Activated CD4-positive, alpha-beta T cell treated with anti-CD3 and anti-CD28 coated beads for 24 hours (primary cell): ENCODE measurements at regions not wholly inside any gene's neighbourhood (a gene's known extent, or its start where the extent isn't known, plus 50 kb on each side); places are given as distances from the start of the nearest gene placed in this dataset.

Experiments used
- DNase-seq, 2 donors: peaks; one replicate each; pipeline ENCODE4 v3.0.0-alpha.2; 2020; ENCODE audit warnings: low read depth in 2 of 2

DNA sequence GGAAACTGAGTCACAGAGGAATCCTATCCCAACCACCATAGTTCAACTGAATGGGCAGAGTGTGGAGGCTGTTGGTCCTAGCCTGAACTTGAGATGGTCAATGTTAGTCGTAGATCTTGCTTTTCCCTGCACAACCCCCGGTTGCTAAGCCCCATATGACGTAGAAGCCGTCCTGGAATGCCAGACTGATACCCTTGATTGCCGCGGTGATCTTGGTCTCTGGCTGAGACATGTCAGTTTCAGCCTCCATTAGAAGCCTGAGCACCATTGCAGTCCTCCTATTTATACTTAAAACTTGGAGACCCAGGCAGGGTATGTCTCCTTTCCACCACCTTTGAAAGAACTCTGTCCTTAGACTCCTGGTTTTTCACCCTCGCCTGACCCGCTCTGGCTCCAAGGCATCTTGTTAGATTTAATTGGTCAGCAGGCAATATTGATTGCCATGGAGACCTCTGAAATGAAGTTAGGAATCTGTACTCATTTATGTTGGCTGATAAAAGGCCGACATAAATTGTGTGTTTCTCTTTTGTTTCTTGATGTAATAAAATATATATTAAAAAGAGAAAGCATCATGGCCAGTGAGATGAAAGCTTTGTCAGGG lies 53.4 kb downstream of the RPLP1 start:
- DNase-seq: no peak

DNA sequence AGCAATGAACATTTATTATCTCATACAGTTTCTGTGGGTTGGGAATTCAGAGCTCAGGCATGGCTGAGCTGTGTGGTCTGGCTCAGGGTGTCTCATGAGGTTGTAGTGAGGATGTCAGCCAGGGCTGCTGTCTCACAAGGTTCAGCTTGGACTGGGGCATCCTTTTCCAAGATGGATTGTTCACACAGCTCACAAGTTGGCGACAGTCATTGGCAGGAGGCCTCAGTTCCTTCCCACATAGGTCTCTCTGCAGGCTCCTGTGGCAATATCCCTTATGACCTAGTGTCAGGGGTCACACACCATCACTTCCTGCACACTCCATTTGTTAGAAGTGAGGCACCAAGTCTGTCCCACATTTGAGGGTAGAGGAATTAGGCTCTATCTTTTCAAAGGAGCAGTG lies 56.0 kb downstream of the RPLP1 start:
- DNase-seq: no peak

DNA sequence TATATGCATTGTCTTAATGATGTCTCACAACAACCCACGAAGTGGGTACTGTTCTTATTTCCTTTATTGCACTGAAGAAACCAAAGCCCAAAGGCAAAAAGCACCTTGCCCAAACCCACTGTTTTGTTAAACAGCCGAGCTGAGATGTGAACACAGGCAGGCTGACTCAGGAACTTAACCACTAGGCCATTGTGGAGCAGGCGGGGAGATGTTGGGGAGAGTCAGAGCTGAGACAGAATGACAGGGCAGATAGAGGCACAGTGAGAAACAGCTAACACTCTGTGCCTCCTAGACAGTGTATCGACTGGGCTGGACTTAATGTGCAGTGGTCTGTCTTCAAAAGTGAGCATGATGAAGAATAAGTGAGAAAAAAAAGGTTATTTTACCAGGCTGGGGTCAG lies 56.5 kb downstream of the RPLP1 start:
- DNase-seq: no peak

DNA sequence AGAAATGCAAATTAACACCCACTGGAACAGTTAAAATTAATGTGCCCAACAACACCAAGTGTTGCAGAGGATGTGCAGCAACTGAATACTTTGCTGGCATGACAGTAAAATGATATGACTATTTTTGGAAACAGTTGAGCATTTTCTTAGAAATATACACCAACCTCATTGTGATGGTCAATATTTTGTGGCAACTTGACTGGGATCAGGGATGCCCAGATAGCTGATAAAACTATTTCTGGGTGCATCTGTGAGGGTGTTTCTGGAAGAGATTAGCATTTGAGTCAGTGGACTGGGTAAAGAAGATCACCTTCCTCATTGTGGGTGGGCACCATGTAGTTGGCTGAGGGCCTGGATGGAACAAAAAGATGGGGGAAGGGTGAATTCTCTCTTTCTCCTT lies 57.9 kb downstream of the RPLP1 start:
- no peak for DNase-seq

DNA sequence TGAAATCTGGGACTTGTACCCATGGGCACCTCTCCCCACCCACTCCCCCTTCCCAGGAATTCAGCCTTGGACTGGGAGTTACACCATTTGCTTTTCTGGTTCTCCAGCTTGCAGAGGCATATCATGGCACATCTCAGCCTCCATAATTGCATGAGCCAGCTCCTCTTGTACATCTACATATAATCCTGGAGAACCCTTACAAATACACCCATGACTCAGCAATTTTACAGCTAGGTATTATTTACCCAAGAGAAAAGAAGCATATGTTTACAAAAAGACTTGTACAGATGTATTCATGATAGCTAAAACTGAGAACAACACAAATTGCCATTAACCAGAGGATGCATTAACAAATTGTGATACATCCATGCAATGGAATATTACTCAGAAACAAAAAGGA lies 58.4 kb downstream of the RPLP1 start:
- DNase-seq: no peak

DNA sequence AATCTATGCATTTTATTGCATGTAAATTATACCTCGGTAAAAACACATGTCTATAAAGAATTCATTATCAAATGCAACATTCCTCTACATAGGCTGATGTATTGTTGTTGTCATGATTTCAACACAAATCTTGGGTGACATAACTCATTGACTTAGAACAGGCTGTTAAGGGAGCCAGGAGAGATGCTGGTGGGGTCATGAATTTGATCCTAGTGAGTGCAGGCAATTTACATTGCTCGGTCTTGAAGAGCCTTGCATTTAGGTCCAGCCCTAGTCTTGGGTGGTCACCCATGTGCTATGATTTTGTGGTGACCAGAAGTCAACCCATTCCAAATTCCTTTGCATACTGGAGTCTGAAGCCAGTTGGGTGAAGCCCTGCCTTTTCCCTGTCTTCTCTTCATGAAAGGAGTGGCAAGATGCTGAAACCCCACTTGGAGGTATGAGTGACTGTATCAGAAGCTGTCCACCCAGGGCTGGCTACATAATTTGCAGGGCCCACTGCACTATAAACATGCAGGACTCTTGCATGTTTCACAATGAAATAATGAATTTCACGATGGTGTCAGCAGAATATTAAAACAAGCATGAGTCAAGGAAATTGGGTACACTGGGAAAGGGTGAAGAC lies 59.2 kb downstream of the RPLP1 start:
- no peak for DNase-seq

DNA sequence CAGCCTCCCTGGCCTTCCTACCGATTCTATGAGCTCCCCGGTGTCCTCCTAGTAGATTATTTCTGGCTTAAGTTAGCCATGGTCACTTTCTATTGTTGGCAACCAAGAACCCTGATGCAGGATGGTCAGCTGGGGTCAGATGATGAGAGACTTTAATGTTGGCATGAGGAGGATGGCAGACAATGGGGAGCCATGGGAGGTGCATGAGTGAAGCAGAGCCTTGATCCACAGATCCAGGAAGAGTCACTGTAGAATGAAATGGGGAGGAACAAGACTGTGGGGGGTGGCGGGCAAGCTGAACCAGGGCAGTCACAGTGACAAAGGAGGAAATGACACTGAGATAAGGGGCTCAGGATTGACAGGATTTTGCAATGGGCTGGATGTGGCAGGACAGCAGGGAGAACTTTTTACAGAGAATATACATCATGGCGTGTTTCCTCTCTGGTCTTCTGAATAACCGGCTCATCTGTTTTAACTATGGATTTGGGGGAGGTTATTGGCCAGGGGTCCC lies 60.9 kb downstream of the RPLP1 start:
- no peak for DNase-seq

DNA sequence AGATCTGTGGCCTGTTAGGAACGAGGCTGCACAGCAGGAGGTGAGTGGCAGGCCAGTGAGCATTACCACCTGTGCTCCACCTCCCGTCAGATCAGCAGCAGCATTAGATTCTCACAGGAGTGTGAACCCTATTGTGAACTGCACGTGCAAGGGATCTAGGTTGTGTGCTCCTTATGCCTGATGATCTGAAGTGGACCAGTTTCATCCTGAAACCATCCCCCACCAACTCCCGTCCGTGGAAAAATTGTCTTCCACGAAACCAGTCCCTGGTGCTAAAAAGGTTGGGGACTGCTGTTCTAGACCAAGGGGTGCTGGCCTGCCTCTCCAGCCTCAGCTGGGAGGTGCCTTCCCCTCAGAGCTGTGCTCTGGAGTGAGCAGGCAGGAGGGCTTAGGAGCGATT lies 61.4 kb downstream of the RPLP1 start:
- DNase-seq: no peak

DNA sequence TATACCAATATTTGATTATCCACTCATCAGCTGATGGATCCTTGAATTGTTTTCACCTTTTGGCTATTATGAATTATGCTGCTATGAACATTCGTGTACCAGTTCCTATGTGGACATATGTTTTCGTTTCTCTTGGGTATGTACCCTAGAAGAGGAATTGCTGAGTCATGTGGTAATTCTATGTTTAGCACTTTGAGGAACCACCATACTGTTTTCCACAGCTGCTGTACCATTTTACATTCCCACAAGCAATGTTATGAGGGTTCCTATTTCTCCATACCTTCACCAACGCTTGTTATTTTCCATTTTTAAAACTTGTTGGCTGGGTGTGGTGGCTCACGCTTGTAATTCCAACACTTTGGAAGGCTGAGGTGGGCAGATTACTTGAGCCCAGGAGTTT lies 62.9 kb downstream of the RPLP1 start:
- no peak for DNase-seq

DNA sequence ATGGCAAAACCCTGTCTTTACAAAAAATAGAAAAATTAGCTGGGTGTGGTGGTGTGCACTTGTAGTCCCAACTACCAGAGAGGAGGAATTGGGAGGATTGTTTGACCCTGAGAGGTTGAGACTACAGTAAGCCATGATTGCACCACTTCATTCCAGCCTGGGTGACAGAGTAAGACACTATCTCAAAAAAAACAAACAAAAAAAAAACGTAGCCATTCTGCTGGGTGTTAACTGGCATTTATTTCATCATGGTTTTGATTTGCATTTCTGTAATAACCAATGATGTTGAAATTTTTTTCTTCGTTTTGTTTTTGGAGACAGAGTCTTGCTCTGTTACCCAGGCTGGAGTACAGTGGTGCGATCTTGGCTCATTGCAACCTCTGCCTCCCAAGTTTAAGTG lies 63.3 kb downstream of the RPLP1 start:
- DNase-seq: no peak

DNA sequence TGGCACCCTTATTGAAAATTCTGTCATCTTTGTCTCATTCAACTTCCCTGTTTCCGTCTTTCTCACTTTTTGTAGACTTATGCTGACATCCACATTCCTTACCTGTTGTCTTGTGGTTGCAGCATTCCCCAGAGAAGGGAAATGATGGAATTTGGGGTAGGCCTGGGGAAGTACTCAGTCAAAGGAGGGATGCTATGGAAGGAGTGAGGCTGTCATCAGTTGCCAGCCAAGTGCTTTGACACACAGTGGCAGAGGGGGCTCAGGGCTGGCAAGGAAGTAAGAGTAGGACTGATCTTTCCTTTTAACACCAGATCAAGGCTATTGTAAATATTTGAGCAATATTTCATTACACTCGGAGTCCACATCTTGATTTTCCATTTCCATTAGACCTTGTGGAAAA lies 64.4 kb downstream of the RPLP1 start:
- no peak for DNase-seq

DNA sequence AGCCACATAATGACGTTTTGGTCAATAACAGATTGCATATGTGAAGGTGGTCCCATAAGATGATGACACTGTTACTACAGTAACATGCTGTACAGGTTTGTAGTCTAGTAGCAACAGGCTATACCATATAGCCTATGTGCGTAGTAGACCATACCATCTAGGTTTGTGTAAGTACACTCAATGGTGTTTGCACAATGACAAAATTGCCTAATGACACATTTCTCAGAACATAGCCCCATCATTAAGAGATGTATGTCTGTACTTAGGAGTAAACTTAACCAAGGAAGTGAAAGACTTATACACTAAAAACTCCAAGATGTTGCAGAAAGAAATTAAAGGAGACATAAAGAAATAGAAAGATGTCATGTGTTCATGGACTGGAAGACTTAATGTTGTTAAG lies 66.2 kb downstream of the RPLP1 start:
- DNase-seq: no peak

DNA sequence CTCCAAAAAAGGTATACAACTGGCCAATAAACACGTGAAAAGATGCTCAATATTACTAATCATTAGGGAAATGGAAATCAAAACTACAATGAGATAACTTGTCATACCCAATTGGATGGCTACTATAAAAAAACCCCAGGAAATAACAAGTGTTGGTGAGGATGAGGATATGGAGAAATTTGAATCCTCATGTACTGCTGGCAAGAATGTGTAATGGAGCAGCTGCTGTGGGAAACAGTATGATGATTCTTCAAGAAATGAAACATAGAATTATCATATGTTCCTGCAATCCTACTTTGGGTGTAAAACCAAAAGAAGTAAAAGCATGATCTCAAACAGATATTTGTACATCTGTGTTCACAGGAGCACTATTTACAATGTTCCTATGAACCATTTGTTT lies 67.4 kb downstream of the RPLP1 start:
- no peak for DNase-seq

DNA sequence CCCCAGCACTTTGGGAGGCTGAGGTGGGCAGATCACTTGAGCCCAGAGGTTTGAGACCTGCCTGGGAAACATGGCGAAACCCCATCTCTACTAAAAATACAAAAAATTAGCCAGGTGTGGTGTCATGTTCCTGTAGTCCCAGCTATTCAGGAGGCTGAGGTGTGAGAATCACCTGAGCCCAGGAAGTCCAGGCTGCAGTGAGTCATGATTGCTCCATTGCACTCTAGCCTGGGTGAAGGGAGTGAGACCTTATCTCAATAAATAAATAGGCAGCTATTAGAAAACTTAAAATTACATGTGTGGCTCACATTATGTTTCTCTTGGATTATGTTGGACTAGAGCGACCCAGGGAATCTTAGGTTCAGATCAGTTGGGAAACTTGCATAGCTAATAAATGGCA lies 69.7 kb downstream of the RPLP1 start:
- no peak for DNase-seq

DNA sequence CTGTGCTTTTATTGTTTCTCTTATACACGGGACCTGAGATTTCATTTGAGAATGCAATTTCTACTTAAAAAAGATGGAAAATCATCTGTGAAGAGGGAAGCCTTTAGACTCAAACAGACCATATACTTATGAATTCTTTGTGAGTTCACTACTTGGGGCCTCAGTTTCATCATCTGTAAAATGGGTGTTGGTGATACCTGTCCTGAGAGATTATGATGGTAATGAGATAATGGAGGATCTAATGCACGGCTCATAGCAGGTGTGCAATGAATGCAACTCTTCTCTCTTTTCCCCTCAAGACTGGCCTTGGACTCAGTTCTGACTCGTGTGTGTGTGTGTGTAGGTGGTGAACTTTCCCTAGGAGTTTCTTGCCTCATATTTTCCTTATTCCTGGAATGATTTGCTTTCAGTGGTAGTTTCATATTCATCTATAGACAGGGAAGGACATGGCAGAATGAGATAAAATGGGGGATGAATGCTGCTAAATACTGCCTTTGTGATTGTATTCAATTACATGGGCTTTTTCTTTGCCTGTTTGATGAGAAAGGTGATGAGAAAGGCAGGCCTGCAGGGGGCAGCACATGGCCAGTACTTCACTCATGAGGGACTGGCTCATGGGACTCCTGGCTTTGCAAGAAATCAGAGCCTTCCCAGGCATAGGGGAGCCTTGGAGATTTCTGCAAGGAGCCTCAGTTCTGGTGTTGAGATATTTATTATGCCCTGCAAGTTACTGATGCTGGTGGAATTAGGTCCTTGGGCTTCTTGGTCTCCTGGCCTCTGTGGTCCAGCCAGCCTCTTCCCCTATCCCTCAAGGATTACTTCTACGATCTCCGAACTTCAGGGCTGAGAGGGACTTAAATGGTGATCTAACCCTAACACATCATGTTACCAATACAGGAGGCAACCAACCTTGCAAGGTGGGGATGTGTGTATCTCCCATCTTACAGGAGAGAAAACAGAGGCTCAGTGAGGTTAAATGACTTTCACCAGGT lies 70.7 kb downstream of the RPLP1 start:
- DNase-seq: peak; percentile 45 to 70

DNA sequence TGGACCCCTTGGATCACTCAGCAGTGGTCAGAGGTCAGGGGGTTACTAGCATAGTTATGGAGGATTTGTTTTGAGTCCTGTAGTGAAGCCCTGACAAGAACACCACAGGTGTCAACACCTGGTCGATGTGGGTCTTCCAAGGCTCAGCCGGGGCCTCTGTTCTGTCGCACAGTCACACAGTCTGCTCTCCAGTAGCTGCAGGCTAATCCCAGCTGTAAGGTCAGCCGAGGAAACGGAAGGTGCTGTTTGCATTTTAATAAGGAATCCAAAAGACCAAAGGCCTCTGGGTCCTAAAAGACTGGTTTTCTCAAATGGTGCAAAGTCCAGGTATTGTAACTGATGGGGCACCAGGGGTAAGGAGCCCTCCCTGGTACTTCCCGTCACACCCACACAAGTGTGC lies 71.7 kb downstream of the RPLP1 start:
- DNase-seq: no peak

DNA sequence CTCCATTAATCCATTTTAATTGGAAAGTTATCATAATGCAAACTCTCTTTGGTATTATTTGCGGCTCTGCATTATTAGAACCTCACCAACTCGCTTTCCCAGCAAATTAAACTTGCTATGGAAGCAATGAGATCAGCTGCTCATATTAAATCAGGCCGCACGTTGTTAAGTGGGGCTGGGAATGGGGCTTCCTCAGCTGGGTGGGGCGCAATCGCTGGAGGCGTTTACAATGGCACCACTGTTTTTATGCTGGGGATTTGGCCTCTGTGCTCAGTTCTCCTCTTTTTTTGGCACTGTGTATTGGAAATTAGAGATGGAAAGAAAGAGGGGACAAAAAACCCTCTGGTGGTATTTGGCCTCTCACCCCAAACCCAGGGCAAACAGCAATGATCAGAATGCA lies 72.2 kb downstream of the RPLP1 start:
- no peak for DNase-seq

DNA sequence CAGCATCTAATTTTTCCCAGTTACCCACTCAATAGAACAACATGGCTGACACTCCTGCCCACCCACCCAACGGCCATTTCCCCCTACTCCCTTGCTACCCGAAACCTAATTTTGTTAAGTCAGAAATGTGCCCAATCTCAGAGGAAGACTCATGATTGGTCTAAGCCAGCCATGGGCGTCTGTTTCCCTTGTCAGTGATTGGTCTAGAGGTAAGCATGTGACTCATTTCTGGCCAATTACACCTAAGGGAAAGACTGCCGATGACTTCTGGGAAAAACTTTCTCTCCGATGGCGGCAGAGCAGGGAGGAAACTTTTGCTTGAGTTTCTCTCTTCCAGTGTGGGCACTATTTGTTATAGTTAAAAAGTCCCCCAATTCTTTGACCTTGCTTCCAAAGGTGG lies 72.9 kb downstream of the RPLP1 start:
- no peak for DNase-seq

DNA sequence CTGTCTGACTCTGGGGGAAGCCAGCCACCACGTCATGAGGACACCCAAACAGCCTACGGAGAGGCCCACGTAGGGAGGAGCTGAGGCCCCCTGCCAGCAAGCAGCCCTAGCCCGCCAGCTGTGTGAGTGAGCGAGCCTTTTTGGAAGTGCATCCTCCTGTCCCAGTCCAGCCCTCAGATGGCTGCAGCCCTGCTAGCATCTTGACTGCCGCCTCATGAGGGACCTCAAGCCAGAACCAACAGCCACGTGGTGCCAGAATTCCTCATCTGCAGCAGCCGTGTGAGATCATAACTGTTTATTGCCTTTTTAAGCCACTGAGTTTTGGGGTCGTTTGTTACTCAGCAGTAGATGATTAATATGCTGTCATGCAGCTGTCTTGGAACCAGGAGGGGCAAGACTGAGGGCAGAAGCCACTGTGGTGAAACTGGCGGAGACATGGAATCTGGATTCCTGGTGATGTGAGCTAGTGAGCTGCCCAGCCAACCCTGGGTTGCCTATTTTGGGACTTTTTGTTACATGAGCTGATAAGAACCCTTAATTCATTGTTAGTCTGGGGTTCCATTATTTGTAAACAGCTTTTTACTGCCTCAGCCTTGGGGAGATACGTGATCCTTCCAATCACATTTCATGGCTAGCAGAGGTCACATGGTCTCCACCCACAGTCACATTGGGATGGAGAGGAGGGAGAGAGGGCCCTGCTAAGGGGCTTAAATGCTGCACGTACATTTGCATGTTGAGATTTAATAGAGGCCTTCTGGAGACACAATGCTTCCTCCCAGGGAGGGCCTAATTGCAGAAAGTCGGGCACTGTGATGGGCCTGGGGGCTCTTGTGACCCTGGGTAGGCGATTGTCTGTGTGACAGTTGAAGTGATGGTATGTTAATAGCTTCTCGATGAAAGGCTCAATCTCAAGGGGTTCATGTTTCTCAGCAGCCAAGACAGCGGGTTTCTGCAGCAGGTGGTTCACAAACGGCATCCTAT lies 73.8 kb downstream of the RPLP1 start:
- DNase-seq: no peak

DNA sequence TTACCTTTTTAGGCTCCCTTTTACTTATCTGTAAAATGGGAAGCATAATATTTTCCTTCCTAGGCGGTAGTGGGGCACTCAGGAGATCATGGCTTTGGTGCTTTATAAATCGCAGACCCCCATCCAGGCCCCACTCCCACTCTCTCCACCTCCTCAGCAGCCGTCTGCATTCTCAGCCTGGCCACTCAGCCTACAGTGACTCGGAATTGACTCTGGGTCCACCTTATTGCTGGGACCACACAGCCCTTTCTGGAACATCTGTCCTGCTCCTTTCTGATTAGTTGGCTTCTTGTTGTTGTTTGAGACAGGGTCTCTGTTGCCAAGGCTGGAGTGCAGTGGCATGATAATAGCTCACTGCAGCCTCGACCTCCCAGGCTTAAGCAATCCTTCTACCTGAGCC lies 76.5 kb downstream of the RPLP1 start:
- no peak for DNase-seq

DNA sequence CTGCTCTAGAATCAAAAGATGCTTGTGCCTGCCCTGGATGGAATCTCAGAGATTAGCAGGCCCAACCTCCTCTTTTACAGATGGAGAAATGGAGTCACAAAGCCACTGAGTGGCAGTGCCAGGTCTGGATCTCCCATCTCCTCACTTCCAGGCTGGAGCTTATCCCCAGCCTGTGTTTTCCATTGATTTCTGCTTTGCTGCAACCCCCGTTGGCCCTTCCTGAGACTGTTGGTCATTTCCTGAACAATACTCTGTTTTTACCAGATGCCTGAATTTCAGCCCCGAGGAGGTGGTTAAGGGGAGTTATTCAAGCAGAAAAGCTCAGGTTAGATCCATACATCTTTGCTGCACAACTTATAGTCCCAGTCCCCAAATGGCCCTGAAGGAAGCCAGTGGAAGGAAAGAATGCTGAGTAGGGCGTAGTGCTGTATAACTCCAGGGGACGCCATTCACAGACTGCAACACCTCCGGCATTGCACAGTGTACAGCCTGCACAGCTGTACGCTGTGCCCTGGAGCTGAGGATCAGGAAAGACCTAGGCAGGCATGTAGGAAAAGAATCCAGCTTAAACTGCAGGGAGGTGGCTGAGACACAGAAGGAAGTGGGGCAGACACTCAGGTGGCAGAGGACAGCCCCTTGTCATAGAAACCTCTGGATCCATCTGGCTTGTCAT lies 77.5 kb downstream of the RPLP1 start:
- DNase-seq: no peak
